ENCODE measurements at regions not wholly inside any gene's neighbourhood (a gene's known extent, or its start where the extent isn't known, plus 50 kb on each side); places are given as distances from the start of the nearest gene placed in this dataset.

GRCh38 chr1:168437821-168438220 lies 106.0 kb downstream of the XCL2 start:
- Mint-ChIP-seq H3K27ac (no peak overlapping the region), H3K9me3 (no peaks in the 10 kb centered on the region), H3K4me3 (no peak overlapping the region), H3K4me1 (peaks cover 19% of the 10 kb centered on the region), H3K27me3 (ENCODE audit: low read depth, poor library complexity) (peaks cover 19% of the 10 kb centered on the region), H3K36me3 (ENCODE audit: low read depth) (no peaks in the 10 kb centered on the region)
- TF ChIP-seq, protein P1, sequence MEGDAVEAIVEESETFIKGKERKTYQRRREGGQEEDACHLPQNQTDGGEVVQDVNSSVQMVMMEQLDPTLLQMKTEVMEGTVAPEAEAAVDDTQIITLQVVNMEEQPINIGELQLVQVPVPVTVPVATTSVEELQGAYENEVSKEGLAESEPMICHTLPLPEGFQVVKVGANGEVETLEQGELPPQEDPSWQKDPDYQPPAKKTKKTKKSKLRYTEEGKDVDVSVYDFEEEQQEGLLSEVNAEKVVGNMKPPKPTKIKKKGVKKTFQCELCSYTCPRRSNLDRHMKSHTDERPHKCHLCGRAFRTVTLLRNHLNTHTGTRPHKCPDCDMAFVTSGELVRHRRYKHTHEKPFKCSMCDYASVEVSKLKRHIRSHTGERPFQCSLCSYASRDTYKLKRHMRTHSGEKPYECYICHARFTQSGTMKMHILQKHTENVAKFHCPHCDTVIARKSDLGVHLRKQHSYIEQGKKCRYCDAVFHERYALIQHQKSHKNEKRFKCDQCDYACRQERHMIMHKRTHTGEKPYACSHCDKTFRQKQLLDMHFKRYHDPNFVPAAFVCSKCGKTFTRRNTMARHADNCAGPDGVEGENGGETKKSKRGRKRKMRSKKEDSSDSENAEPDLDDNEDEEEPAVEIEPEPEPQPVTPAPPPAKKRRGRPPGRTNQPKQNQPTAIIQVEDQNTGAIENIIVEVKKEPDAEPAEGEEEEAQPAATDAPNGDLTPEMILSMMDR (IDR thresholded peaks at IDR 0.05) = no peak
- DNase-seq = no peak

DNA sequence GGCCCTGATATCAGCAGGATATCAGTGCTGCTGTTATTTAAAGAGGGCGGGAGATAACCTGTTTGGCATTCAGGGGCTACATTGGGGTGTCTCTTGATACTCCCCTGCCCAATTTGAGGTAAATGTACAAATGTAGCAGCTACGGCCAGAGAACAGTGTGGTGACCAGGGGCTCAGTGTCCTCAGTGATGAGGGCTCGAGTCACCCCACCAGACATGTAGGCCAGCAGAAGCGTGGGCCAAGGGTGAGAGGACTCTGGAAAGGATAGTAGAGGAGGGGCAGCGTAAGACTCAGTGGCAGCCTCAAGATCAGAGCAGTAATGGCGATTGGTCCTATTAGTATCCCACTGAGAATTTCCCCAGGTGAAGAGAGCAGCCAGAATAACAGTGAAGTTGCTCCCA lies 108.4 kb downstream of the XCL2 start:
- Mint-ChIP-seq H3K27ac (no peak overlapping the region), H3K36me3 (ENCODE audit: low read depth) (no peaks in the 10 kb centered on the region), H3K4me3 (no peak overlapping the region), H3K4me1 (peaks cover 19% of the 10 kb centered on the region), H3K9me3 (no peaks in the 10 kb centered on the region), H3K27me3 (ENCODE audit: low read depth, poor library complexity) (peaks cover 14% of the 10 kb centered on the region)
- TF ChIP-seq, protein P1 (IDR thresholded peaks at IDR 0.05) = no peak
- DNase-seq = no peak

- Mint-ChIP-seq H3K4me3 (no peak overlapping the region), H3K36me3 (ENCODE audit: low read depth) (no peaks in the 10 kb centered on the region), H3K27ac (peak overlapping the region; percentile 14), H3K27me3 (ENCODE audit: low read depth, poor library complexity) (peaks cover 7% of the 10 kb centered on the region), H3K4me1 (peaks cover 3% of the 10 kb centered on the region), H3K9me3 (no peaks in the 10 kb centered on the region)
- TF ChIP-seq, protein P1 (IDR thresholded peaks at IDR 0.05) = no peak
- DNase-seq = no peak
Measured at GRCh38 chr1:168433238-168433637, 110.6 kb downstream of the XCL2 start.

DNA sequence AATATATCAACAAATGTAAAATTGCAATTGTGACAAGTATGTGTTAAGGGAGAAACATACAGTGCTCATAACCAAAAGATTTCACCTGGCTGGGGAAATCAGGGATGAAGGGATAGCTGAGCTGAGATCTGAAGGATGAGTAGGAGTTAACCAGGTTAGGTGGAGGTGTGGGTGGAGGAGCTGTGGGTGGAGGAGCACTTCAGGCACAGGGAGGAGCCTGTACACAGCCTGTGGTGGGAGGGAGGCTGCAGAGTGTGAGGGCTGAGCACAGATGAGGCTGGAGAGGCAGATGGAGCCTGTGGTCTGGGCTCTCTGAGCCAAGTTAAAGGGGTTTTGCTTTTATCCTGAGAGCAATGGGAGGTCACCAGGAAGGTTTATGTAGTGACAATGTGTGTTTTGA lies 111.9 kb downstream of the XCL2 start:
- no peak overlapping the region for H3K27ac Mint-ChIP-seq
- H3K4me3 Mint-ChIP-seq = no peak overlapping the region
- no peaks in the 10 kb centered on the region for H3K9me3 Mint-ChIP-seq
- no peaks in the 10 kb centered on the region for H3K4me1 Mint-ChIP-seq
- DNase-seq = no peak
- no peaks in the 10 kb centered on the region for H3K36me3 Mint-ChIP-seq (ENCODE audit: low read depth)
- H3K27me3 Mint-ChIP-seq (ENCODE audit: low read depth, poor library complexity) = peaks cover 10% of the 10 kb centered on the region
- TF ChIP-seq, protein P1 (IDR thresholded peaks at IDR 0.05) = no peak

- H3K4me3 Mint-ChIP-seq = no peak overlapping the region
- no peaks in the 10 kb centered on the region for H3K36me3 Mint-ChIP-seq (ENCODE audit: low read depth)
- no peaks in the 10 kb centered on the region for H3K4me1 Mint-ChIP-seq
- H3K27me3 Mint-ChIP-seq (ENCODE audit: low read depth, poor library complexity) = peaks cover 10% of the 10 kb centered on the region
- H3K27ac Mint-ChIP-seq = no peak overlapping the region
- DNase-seq = no peak
- no peaks in the 10 kb centered on the region for H3K9me3 Mint-ChIP-seq
- TF ChIP-seq, protein P1 (IDR thresholded peaks at IDR 0.05) = no peak
Measured at GRCh38 chr1:168430321-168430720, 113.5 kb downstream of the XCL2 start.

GRCh38 chr1:168428063-168428731 lies 115.6 kb downstream of the XCL2 start:
- no peaks in the 10 kb centered on the region for H3K36me3 Mint-ChIP-seq (ENCODE audit: low read depth)
- H3K9me3 Mint-ChIP-seq = no peaks in the 10 kb centered on the region
- DNase-seq = no peak
- TF ChIP-seq, protein P1 (IDR thresholded peaks at IDR 0.05) = no peak
- H3K27ac Mint-ChIP-seq = no peak overlapping the region
- peaks cover 3% of the 10 kb centered on the region for H3K27me3 Mint-ChIP-seq (ENCODE audit: low read depth, poor library complexity)
- H3K4me3 Mint-ChIP-seq = no peak overlapping the region
- no peaks in the 10 kb centered on the region for H3K4me1 Mint-ChIP-seq

Measured in nephron progenitor cell (in vitro differentiated cells).